ENCODE measurements at regions not wholly inside any gene's neighbourhood (a gene's known extent, or its start where the extent isn't known, plus 50 kb on each side); places are given as distances from the start of the nearest gene placed in this dataset.

GRCh38 chr12:124405151-124405550 is 110.3 kb downstream of the RFLNA start:
- intact Hi-C loops (cut with micrococcal nuclease) = no loop called here
- Mint-ChIP-seq H3K4me1 (ENCODE audit: low read depth) (no peaks in the 10 kb centered on the region), H3K4me3 (no peak overlapping the region), H3K9me3 (no peaks in the 10 kb centered on the region), H3K27ac (no peak overlapping the region), H3K27me3 (no peaks in the 10 kb centered on the region), H3K36me3 (ENCODE audit: low read depth) (peaks cover 8% of the 10 kb centered on the region)
- no peak for TF ChIP-seq CTCF (IDR thresholded peaks at IDR 0.05)
- CTCF ChIA-PET = interaction anchor here (1.2 kb wide), 1 partner anchor 361 kb away, joined by 3 read pairs; no protein-coding TSS in a partner anchor
- ATAC-seq (no peak), DNase-seq (no peak)
- POLR2A ChIA-PET = no interaction called here

- intact Hi-C loops (cut with micrococcal nuclease) = no loop called here
- no peaks in the 10 kb centered on the region for H3K9me3 Mint-ChIP-seq
- POLR2A ChIA-PET = no interaction called here
- DNase-seq (no peak), ATAC-seq (no peak)
- H3K4me3 Mint-ChIP-seq = no peak overlapping the region
- H3K4me1 Mint-ChIP-seq (ENCODE audit: low read depth) = no peaks in the 10 kb centered on the region
- no peak for TF ChIP-seq CTCF (IDR thresholded peaks at IDR 0.05)
- H3K27ac Mint-ChIP-seq = no peak overlapping the region
- peaks cover 9% of the 10 kb centered on the region for H3K36me3 Mint-ChIP-seq (ENCODE audit: low read depth)
- no peaks in the 10 kb centered on the region for H3K27me3 Mint-ChIP-seq
- CTCF ChIA-PET = interaction anchor here (1.2 kb wide), 1 partner anchor 362 kb away, joined by 3 read pairs; no protein-coding TSS in a partner anchor
Measured at GRCh38 chr12:124404162-124404784, 109.4 kb downstream of the RFLNA start.

GRCh38 chr12:124403273-124403672 is 108.4 kb downstream of the RFLNA start:
- Mint-ChIP-seq H3K27me3 (no peaks in the 10 kb centered on the region), H3K4me3 (no peak overlapping the region), H3K4me1 (ENCODE audit: low read depth) (no peaks in the 10 kb centered on the region), H3K36me3 (ENCODE audit: low read depth) (peaks cover 7% of the 10 kb centered on the region), H3K27ac (peak overlapping the region; percentile 28), H3K9me3 (no peaks in the 10 kb centered on the region)
- no peak for TF ChIP-seq CTCF (IDR thresholded peaks at IDR 0.05)
- ATAC-seq = no peak
- intact Hi-C loops (cut with micrococcal nuclease) = no loop called here
- ChIA-PET CTCF (no interaction called here), POLR2A (no interaction called here)
- DNase-seq = no peak

GRCh38 chr12:124402248-124403066 is 107.6 kb downstream of the RFLNA start:
- ATAC-seq = no peak
- ChIA-PET POLR2A (interaction anchor here (0.6 kb wide), 1 partner anchor 13 kb away, joined by 3 read pairs; no protein-coding TSS in a partner anchor), CTCF (no interaction called here)
- Mint-ChIP-seq H3K4me1 (ENCODE audit: low read depth) (no peaks in the 10 kb centered on the region), H3K27ac (no peak overlapping the region), H3K27me3 (no peaks in the 10 kb centered on the region), H3K36me3 (ENCODE audit: low read depth) (peaks cover 7% of the 10 kb centered on the region), H3K9me3 (no peaks in the 10 kb centered on the region), H3K4me3 (no peak overlapping the region)
- DNase-seq = no peak
- intact Hi-C loops (cut with micrococcal nuclease) = no loop called here
- TF ChIP-seq CTCF (IDR thresholded peaks at IDR 0.05) = no peak

GRCh38 chr12:124401704-124402221 is 106.9 kb downstream of the RFLNA start:
- TF ChIP-seq CTCF (IDR thresholded peaks at IDR 0.05) = no peak
- intact Hi-C loops (cut with micrococcal nuclease) = no loop called here
- Mint-ChIP-seq H3K4me1 (ENCODE audit: low read depth) (no peaks in the 10 kb centered on the region), H3K4me3 (no peak overlapping the region), H3K9me3 (no peaks in the 10 kb centered on the region), H3K36me3 (ENCODE audit: low read depth) (peaks cover 7% of the 10 kb centered on the region), H3K27ac (no peak overlapping the region), H3K27me3 (no peaks in the 10 kb centered on the region)
- ATAC-seq = no peak
- DNase-seq = no peak
- POLR2A ChIA-PET = interaction anchor here (0.6 kb wide), 1 partner anchor 12 kb away, joined by 3 read pairs; no protein-coding TSS in a partner anchor
- CTCF ChIA-PET = no interaction called here

Data from activated CD8-positive, alpha-beta T cell treated with anti-CD3 and anti-CD28 coated beads for 36 hours (primary cell).